Brain microvascular endothelial cell (primary cell): ENCODE measurements at regions not wholly inside any gene's neighbourhood (a gene's known extent, or its start where the extent isn't known, plus 50 kb on each side); places are given as distances from the start of the nearest gene placed in this dataset.

Source experiments
- DNase-seq: peaks from one replicate; pipeline ENCODE4 v3.0.0-alpha.2; 2020
- H3K27ac ChIP-seq: fragments of 250-450 bp; sonication (Bioruptor Pico); 2 replicates; pipeline ENCODE4 v1.5.1; 2020; ENCODE audit warnings: mild to moderate bottlenecking, moderate library complexity
- H3K27me3 ChIP-seq: fragments of 250-450 bp; sonication (Bioruptor Pico); replicated peaks from 2 replicates; pipeline ENCODE4 v1.5.1; 2020; ENCODE audit warnings: mild to moderate bottlenecking
- H3K36me3 ChIP-seq: fragments of 250-450 bp; sonication (Bioruptor Pico); replicated peaks from 2 replicates; pipeline ENCODE4 v1.5.1; 2020; ENCODE audit warnings: mild to moderate bottlenecking
- H3K4me3 ChIP-seq: 2 replicates; pipeline ENCODE4 v1.5.1; 2011; ENCODE audit warnings: low read depth, mild to moderate bottlenecking, control low read depth, low read length, moderate library complexity
- CTCF ChIP-seq: IDR thresholded peaks from 2 replicates; pipeline ENCODE4 v1.5.1; 2011; ENCODE audit warnings: low read depth, mild to moderate bottlenecking, moderate library complexity, low read length, control low read depth, inconsistent platforms; ENCODE audit errors: missing control alignments
- in situ Hi-C: cut with HindIII; loops from 2 replicates; pipeline ENCODE4 v1.10.0; 2017; ENCODE audit warnings: low sequenced_read_pairs, low pct_ligation_motif_present

DNA sequence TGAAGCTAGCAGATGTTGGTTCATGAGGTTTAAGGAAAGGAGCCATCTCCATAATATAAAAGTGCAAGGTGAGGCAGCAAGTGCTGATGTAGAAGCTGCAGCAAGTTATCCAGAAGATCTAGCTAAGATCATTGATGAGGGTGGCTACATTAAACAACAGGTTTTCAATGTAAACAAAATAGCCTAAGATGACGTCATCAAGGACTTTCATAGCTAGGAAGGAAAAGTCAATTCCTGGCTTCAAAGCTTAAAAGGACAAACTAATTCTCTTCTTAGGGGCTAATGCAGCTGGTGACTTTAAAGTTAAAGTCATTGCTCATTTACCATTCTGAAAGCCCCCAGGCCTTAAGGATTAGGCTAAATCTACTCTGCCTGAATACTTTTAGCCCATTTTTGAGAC, 141.9 kb downstream of the MID1IP1 start:
- no peak for DNase-seq
- Histone ChIP-seq H3K27ac (no peak overlapping the region), H3K36me3 (no peaks in the 10 kb centered on the region), H3K4me3 (no peak overlapping the region), H3K27me3 (no peaks in the 10 kb centered on the region)
- in situ Hi-C loops = no loop called here
- TF ChIP-seq CTCF = no peak

DNA sequence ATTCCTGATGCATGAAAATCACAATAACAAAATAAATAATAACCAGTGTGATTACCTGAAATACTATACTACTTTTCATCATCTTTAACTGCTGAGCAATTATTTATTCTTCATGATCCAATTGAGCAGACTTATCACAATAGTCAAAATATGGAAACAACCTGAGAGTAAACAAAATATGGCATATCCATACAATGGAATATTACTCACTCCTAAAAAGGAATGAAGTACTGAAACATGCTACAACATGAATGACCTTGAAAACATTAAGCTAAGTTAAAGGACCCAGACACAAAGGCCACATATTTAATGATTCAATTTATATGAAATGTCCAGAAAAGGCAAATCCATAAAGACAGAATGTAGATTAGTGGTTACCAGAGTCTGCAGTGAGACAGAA, 146.8 kb downstream of the MID1IP1 start:
- no peaks in the 10 kb centered on the region for H3K36me3 ChIP-seq
- no peak for DNase-seq
- H3K4me3 ChIP-seq = no peak overlapping the region
- no peak overlapping the region for H3K27ac ChIP-seq
- no peak for TF ChIP-seq CTCF
- in situ Hi-C loops = no loop called here
- no peaks in the 10 kb centered on the region for H3K27me3 ChIP-seq

GRCh38 chrX:38954520-38954919, 153.3 kb downstream of the MID1IP1 start:
- H3K27ac ChIP-seq = no peak overlapping the region
- DNase-seq = no peak
- no peaks in the 10 kb centered on the region for H3K36me3 ChIP-seq
- H3K27me3 ChIP-seq = no peaks in the 10 kb centered on the region
- no peak overlapping the region for H3K4me3 ChIP-seq
- TF ChIP-seq CTCF = no peak
- in situ Hi-C loops = no loop called here

GRCh38 chrX:38959736-38960135, 158.5 kb downstream of the MID1IP1 start:
- TF ChIP-seq CTCF = no peak
- no peak overlapping the region for H3K4me3 ChIP-seq
- in situ Hi-C loops = no loop called here
- H3K36me3 ChIP-seq = no peaks in the 10 kb centered on the region
- no peaks in the 10 kb centered on the region for H3K27me3 ChIP-seq
- H3K27ac ChIP-seq = no peak overlapping the region
- no peak for DNase-seq

GRCh38 chrX:38960137-38960536, 158.9 kb downstream of the MID1IP1 start:
- in situ Hi-C loops = no loop called here

More at GRCh38 chrX:38960137-38960536, 158.9 kb downstream of the MID1IP1 start:
- Histone ChIP-seq H3K4me3 (no peak overlapping the region), H3K36me3 (no peaks in the 10 kb centered on the region), H3K27me3 (no peaks in the 10 kb centered on the region), H3K27ac (no peak overlapping the region)
- DNase-seq = no peak
- no peak for TF ChIP-seq CTCF
